Neural cell (in vitro differentiated cells): ENCODE measurements at regions not wholly inside any gene's neighbourhood (a gene's known extent, or its start where the extent isn't known, plus 50 kb on each side); places are given as distances from the start of the nearest gene placed in this dataset.

Experiments
- H2AFZ ChIP-seq: fragments of 200-600, 300-800 bp; sonication (generic), shearing (Covaris generic); 2 replicates; pipeline ENCODE4 v1.6.0; 2014; ENCODE audit warnings: low read depth, mild to moderate bottlenecking, antibody characterized with exemption, low read length, moderate library complexity
- H3F3A ChIP-seq: fragments of 200-600 bp; shearing (Covaris generic); 2 replicates; pipeline ENCODE4 v1.6.1; 2016; ENCODE audit warnings: mild to moderate bottlenecking, moderate library complexity, mixed read lengths, antibody characterized with exemption, low read length; ENCODE audit not compliant: insufficient read depth, poor library complexity, severe bottlenecking
- H3K27ac ChIP-seq: fragments of 200-600, 300-800 bp; sonication (generic), shearing (Covaris generic); 2 replicates; pipeline ENCODE4 v1.5.1; 2014; ENCODE audit warnings: mild to moderate bottlenecking, low read length, moderate library complexity
- H3K27me3 ChIP-seq: fragments of 300-800, 200-600 bp; sonication (generic), shearing (Covaris generic); 2 replicates; pipeline ENCODE4 v1.6.0; 2014; ENCODE audit warnings: mild to moderate bottlenecking, low read depth, low read length, moderate library complexity; ENCODE audit not compliant: insufficient read depth
- H3K36me3 ChIP-seq: fragments of 300-800, 200-600 bp; sonication (generic), shearing (Covaris generic); 2 replicates; pipeline ENCODE4 v1.5.1; 2014; ENCODE audit warnings: mild to moderate bottlenecking, antibody characterized with exemption, low read length, moderate library complexity; ENCODE audit not compliant: insufficient read depth
- H3K4me2 ChIP-seq: fragments of 300-800, 200-600 bp; sonication (generic), shearing (Covaris generic); 2 replicates; pipeline ENCODE4 v1.6.0; 2014; ENCODE audit warnings: mild to moderate bottlenecking, low read length
- H3K4me3 ChIP-seq: fragments of 300-800, 200-600 bp; sonication (generic), shearing (Covaris generic); 2 replicates; pipeline ENCODE4 v1.5.1; 2014; ENCODE audit warnings: mild to moderate bottlenecking, low read length, moderate library complexity
- H3K79me2 ChIP-seq: fragments of 200-600 bp; shearing (Covaris generic); replicated peaks from 2 replicates; pipeline ENCODE4 v1.6.0; 2014; ENCODE audit warnings: mild to moderate bottlenecking, low read length, moderate library complexity; ENCODE audit not compliant: insufficient read depth
- H3K9ac ChIP-seq: fragments of 300-800, 200-600 bp; sonication (generic), shearing (Covaris generic); 2 replicates; pipeline ENCODE4 v1.6.1; 2016; ENCODE audit warnings: mild to moderate bottlenecking, low read length, mixed read lengths
- H3K9me2 ChIP-seq: fragments of 200-600 bp; shearing (Covaris generic); 2 replicates; pipeline ENCODE4 v1.6.1; 2016; ENCODE audit warnings: mild to moderate bottlenecking, low read length, mixed read lengths; ENCODE audit not compliant: insufficient read depth
- H3K9me3 ChIP-seq: fragments of 200-600, 300-800 bp; sonication (generic), shearing (Covaris generic); 2 replicates; pipeline ENCODE4 v1.6.1; 2016; ENCODE audit warnings: mild to moderate bottlenecking, mixed run types, low read length, moderate library complexity, mixed read lengths
- H4K20me1 ChIP-seq: fragments of 200-600 bp; shearing (Covaris generic); 2 replicates; pipeline ENCODE4 v1.6.1; 2016; ENCODE audit warnings: mild to moderate bottlenecking, mixed run types; ENCODE audit not compliant: insufficient read depth
- EP300 ChIP-seq: fragments of 450-650 bp; conservative IDR thresholded peaks from 2 replicates; pipeline ENCODE4 v1.6.1; 2014; ENCODE audit warnings: antibody characterized with exemption, mild to moderate bottlenecking, moderate library complexity; ENCODE audit not compliant: poor library complexity, severe bottlenecking
- EZH2 ChIP-seq: fragments of 200-600, 300-800 bp; shearing (Covaris generic), sonication (generic); IDR thresholded peaks from 2 replicates; pipeline ENCODE4 v1.6.1; 2014; ENCODE audit warnings: antibody characterized with exemption, low read length, borderline replicate concordance, mild to moderate bottlenecking; ENCODE audit not compliant: insufficient read depth, poor library complexity, severe bottlenecking
- MXI1 ChIP-seq: fragments of 450-650 bp; conservative IDR thresholded peaks from 2 replicates; pipeline ENCODE4 v1.6.1; 2014; ENCODE audit warnings: antibody characterized with exemption, mild to moderate bottlenecking; ENCODE audit not compliant: poor library complexity, severe bottlenecking
- POLR2AphosphoS5 ChIP-seq: IDR thresholded peaks from 2 replicates; pipeline ENCODE4 v1.6.1; 2012
- RAD21 ChIP-seq: fragments of 450-650 bp; conservative IDR thresholded peaks from 2 replicates; pipeline ENCODE4 v1.6.1; 2014; ENCODE audit warnings: antibody characterized with exemption, mild to moderate bottlenecking, moderate library complexity
- SMC3 ChIP-seq: fragments of 450-650 bp; conservative IDR thresholded peaks from 2 replicates; pipeline ENCODE4 v1.6.1; 2014; ENCODE audit warnings: antibody characterized with exemption, mild to moderate bottlenecking, moderate library complexity; ENCODE audit not compliant: poor library complexity
- TAF1 ChIP-seq: IDR thresholded peaks from 2 replicates; pipeline ENCODE4 v1.6.1; 2012; ENCODE audit warnings: low read depth
- TF ChIP-seq, protein P1 (sequence below): IDR thresholded peaks from 2 replicates; pipeline ENCODE4 v1.6.1; 2012; ENCODE audit warnings: borderline replicate concordance
- TF ChIP-seq, protein P2 (sequence below): fragments of 450-650 bp; IDR thresholded peaks from 2 replicates; pipeline ENCODE4 v1.5.1; 2014; ENCODE audit warnings: antibody characterized with exemption, mild to moderate bottlenecking, moderate library complexity; ENCODE audit not compliant: poor library complexity, severe bottlenecking

DNA sequence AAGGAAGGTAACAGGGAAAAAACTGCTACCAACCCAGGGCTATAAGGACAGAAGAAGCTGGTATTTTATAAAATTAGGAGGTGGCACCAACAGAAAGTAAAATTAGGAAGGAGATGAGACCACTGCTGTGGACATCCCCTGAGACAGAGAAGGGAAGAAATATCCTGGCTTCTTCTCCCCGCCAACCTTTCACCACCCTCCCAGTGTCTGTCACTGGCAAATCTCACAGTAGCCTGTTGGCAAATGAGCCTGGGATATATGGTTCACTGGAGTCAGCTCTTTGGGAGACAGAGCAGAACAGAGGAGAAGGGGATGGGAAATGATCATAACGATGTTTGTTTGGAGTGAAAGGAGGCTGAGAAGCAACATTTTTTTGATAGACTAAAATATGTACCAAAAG lies 190.9 kb upstream of the PACRGL start:
- H3K79me2 ChIP-seq = no peaks in the 10 kb centered on the region
- no peaks in the 10 kb centered on the region for H4K20me1 ChIP-seq
- H3K27ac ChIP-seq = no peak overlapping the region
- H3K36me3 ChIP-seq = no peaks in the 10 kb centered on the region
- H3F3A ChIP-seq = no peaks in the 10 kb centered on the region
- H3K4me3 ChIP-seq = no peak overlapping the region
- no peak overlapping the region for H2AFZ ChIP-seq
- no peaks in the 10 kb centered on the region for H3K27me3 ChIP-seq
- no peak overlapping the region for H3K4me2 ChIP-seq
- H3K9me3 ChIP-seq = no peaks in the 10 kb centered on the region
- TF ChIP-seq, protein P1, sequence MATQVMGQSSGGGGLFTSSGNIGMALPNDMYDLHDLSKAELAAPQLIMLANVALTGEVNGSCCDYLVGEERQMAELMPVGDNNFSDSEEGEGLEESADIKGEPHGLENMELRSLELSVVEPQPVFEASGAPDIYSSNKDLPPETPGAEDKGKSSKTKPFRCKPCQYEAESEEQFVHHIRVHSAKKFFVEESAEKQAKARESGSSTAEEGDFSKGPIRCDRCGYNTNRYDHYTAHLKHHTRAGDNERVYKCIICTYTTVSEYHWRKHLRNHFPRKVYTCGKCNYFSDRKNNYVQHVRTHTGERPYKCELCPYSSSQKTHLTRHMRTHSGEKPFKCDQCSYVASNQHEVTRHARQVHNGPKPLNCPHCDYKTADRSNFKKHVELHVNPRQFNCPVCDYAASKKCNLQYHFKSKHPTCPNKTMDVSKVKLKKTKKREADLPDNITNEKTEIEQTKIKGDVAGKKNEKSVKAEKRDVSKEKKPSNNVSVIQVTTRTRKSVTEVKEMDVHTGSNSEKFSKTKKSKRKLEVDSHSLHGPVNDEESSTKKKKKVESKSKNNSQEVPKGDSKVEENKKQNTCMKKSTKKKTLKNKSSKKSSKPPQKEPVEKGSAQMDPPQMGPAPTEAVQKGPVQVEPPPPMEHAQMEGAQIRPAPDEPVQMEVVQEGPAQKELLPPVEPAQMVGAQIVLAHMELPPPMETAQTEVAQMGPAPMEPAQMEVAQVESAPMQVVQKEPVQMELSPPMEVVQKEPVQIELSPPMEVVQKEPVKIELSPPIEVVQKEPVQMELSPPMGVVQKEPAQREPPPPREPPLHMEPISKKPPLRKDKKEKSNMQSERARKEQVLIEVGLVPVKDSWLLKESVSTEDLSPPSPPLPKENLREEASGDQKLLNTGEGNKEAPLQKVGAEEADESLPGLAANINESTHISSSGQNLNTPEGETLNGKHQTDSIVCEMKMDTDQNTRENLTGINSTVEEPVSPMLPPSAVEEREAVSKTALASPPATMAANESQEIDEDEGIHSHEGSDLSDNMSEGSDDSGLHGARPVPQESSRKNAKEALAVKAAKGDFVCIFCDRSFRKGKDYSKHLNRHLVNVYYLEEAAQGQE = no peak
- TF ChIP-seq MXI1 (no peak), EZH2 (no peak), POLR2AphosphoS5 (no peak), SMC3 (no peak), TAF1 (no peak), EP300 (no peak)
- H3K9me2 ChIP-seq = no peaks in the 10 kb centered on the region
- H3K9ac ChIP-seq = no peak overlapping the region

DNA sequence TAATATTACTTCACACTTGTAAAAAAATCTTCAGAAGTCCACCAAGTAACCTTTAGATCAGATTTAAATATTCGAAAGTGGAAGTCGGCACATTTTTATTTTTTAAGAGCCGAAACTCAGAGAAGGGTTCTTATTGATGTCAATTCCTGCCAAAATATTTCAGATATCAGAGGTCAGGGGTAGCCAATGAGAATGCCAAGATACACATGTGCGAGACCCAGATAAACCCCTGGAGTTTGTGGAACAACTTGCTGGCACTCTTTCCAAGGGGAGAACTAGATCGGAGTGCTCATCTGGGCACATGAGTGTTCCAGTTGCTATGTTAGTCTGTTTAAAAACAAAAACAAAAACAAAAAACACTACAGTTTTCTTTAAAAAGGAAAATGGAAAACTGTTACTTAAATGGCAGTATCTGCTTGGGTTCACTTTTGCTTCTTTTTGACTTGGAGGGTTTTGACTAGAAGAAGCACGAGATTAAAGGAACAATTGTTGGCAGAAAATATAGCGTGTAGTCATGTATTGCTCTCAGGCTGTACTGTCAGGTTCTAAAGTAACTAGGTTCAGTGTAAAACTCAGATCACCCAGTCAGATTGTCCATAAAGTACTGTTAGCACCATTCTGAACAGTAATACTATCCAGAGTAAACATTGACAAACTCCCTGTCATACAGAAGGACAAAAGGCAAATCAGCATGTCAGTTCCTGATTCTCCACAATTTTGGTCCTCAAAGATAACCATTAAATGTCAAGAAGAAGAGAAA lies 188.0 kb upstream of the PACRGL start:
- Histone ChIP-seq H3K36me3 (no peaks in the 10 kb centered on the region), H3K4me3 (no peak overlapping the region), H3F3A (no peaks in the 10 kb centered on the region), H3K27ac (no peak overlapping the region), H2AFZ (no peak overlapping the region), H3K4me2 (no peak overlapping the region), H4K20me1 (no peaks in the 10 kb centered on the region), H3K9me2 (no peaks in the 10 kb centered on the region), H3K9me3 (no peaks in the 10 kb centered on the region), H3K27me3 (no peaks in the 10 kb centered on the region), H3K79me2 (no peaks in the 10 kb centered on the region), H3K9ac (no peak overlapping the region)
- TF ChIP-seq MXI1 (no peak), SMC3 (no peak), POLR2AphosphoS5 (no peak), EP300 (no peak), RAD21 (no peak), EZH2 (no peak), TAF1 (no peak)
- TF ChIP-seq, protein P1 = no peak
- TF ChIP-seq, protein P2, sequence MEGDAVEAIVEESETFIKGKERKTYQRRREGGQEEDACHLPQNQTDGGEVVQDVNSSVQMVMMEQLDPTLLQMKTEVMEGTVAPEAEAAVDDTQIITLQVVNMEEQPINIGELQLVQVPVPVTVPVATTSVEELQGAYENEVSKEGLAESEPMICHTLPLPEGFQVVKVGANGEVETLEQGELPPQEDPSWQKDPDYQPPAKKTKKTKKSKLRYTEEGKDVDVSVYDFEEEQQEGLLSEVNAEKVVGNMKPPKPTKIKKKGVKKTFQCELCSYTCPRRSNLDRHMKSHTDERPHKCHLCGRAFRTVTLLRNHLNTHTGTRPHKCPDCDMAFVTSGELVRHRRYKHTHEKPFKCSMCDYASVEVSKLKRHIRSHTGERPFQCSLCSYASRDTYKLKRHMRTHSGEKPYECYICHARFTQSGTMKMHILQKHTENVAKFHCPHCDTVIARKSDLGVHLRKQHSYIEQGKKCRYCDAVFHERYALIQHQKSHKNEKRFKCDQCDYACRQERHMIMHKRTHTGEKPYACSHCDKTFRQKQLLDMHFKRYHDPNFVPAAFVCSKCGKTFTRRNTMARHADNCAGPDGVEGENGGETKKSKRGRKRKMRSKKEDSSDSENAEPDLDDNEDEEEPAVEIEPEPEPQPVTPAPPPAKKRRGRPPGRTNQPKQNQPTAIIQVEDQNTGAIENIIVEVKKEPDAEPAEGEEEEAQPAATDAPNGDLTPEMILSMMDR = no peak
